IMR-90 (cell line): ENCODE measurements at regions not wholly inside any gene's neighbourhood (a gene's known extent, or its start where the extent isn't known, plus 50 kb on each side); places are given as distances from the start of the nearest gene placed in this dataset.

Experiments
- CTCF ChIP-seq: conservative IDR thresholded peaks from 2 replicates; pipeline ENCODE4 v1.5.1; 2012; ENCODE audit warnings: mild to moderate bottlenecking, low read depth, low read length, improper control_type of control experiment
- ELK1 ChIP-seq: fragments of 150-350 bp; IDR thresholded peaks from 2 replicates; pipeline ENCODE4 v1.6.1; 2016; ENCODE audit warnings: low read depth, mild to moderate bottlenecking, low read length, moderate library complexity, borderline replicate concordance
- FOS ChIP-seq: fragments of 150-350 bp; IDR thresholded peaks from 2 replicates; pipeline ENCODE4 v1.6.1; 2016; ENCODE audit warnings: low read depth, low read length
- MAFK ChIP-seq: IDR thresholded peaks from 2 replicates; pipeline ENCODE4 v1.6.1; 2012; ENCODE audit warnings: low read depth, low read length, improper control_type of control experiment
- MAZ ChIP-seq: IDR thresholded peaks from 2 replicates; pipeline ENCODE4 v1.6.1; 2012; ENCODE audit warnings: low read depth, mild to moderate bottlenecking, low read length, improper control_type of control experiment, moderate library complexity, borderline replicate concordance
- MXI1 ChIP-seq: IDR thresholded peaks from 2 replicates; pipeline ENCODE4 v1.6.1; 2012; ENCODE audit warnings: low read depth, mild to moderate bottlenecking, low read length, moderate library complexity, borderline replicate concordance
- NFE2L2 ChIP-seq: fragments of 150-350 bp; IDR thresholded peaks from 2 replicates; pipeline ENCODE4 v1.6.1; 2016; ENCODE audit warnings: low read depth, mild to moderate bottlenecking, low read length
- POLR2A ChIP-seq: IDR thresholded peaks from 2 replicates; pipeline ENCODE4 v1.6.1; 2012; ENCODE audit warnings: mild to moderate bottlenecking, low read depth, low read length
- RAD21 ChIP-seq: IDR thresholded peaks from 2 replicates; pipeline ENCODE4 v1.6.1; 2012; ENCODE audit warnings: low read length, improper control_type of control experiment
- RCOR1 ChIP-seq: IDR thresholded peaks from 2 replicates; pipeline ENCODE4 v1.6.1; 2012; ENCODE audit warnings: mild to moderate bottlenecking, low read length, improper control_type of control experiment; ENCODE audit not compliant: insufficient replicate concordance
- USF2 ChIP-seq: fragments of 150-350 bp; IDR thresholded peaks from 2 replicates; pipeline ENCODE4 v1.6.1; 2017; ENCODE audit warnings: mild to moderate bottlenecking, antibody characterized with exemption, low read length, low read depth

GRCh38 chr12:33588725-33589405, 149.2 kb upstream of the SYT10 start:
- TF ChIP-seq RCOR1 (no peak), MAZ (no peak), CTCF (no peak), POLR2A (no peak), ELK1 (no peak), MXI1 (no peak), USF2 (no peak), RAD21 (no peak), FOS (no peak), MAFK (no peak), NFE2L2 (no peak)
